Kidney tubule cell (primary cell): ENCODE measurements at regions not wholly inside any gene's neighbourhood (a gene's known extent, or its start where the extent isn't known, plus 50 kb on each side); places are given as distances from the start of the nearest gene placed in this dataset.

Experiments used
- DNase-seq: peaks from one replicate; pipeline ENCODE4 v3.0.0-alpha.2; 2018; ENCODE audit warnings: low spot score

- no peak for DNase-seq
Measured at GRCh38 chr1:163406772-163407171, 85.0 kb downstream of the NUF2 start.

DNA sequence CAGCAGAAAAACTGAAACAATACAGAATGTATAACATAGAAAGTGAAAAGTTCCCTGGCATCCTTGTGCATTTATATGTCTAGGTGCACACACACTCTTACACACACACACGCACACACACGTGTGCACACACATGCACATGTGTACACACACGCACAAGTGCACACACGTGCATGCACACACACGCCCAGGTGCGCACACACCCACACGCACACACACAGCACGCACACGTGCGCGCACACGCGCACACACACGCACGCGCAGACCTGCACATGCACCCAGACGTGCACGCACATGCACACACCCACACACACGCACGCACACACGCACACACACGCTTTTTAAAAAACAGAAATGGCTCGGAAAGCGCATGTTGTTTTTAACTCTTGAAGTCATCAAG, 86.5 kb downstream of the NUF2 start:
- DNase-seq, result no peak

- peak; percentile 52 for DNase-seq
Measured at GRCh38 chr1:163410073-163410999, 88.6 kb downstream of the NUF2 start.

- DNase-seq, result no peak
Measured at GRCh38 chr1:163412221-163412620, 90.5 kb downstream of the NUF2 start.

DNA sequence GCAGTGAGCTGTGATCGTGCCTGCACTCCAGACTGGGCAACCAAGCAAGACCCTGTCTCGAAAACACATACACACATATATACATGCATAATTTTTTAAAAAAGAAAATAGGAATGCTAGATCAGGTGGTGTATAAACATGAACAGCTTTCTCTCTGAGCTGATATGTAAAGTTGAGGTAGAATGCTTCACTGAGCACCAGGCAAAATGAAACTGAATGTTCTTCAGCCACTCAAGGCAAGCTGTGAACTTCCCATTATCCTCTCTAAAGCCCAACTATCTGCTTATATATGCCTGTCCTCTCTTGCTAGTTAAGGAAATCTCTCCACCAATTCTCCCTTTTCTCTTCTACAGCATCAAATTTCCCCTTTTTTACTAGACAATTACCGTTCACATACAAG, 93.0 kb downstream of the NUF2 start:
- no peak for DNase-seq

- DNase-seq, result no peak
Measured at GRCh38 chr1:163421701-163422100, 99.9 kb downstream of the NUF2 start.

DNA sequence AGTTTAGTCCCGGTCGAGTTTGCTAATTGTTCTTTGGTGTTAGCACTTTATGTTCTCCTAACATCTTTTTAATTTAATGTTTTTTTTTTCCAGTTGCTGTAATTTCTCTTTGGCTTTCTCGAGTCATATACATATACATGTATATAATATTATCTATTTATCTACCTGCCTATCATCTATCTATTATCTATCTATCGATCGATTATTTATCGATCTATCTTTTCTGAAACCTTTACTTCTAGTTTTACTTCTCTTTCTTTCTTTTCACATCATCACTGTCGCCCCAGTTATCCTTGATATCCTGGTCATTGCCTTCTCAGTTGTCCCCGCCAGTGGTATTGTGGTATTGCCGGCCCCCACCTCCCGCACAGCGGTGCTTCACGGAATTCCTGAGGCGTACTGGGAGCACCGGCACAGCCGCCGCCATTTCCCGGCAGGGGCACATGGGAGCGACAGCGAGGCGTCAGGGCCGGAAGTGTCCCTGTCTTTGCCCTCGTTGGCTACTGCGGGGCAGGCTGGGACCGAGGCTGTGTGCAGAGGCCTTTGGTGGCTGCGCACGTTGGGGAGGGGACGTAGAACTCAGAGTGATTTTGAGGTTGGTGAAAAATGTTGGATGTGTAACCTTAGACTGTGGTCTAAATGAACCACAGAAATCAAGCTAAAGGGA, 101.1 kb downstream of the NUF2 start:
- no peak for DNase-seq

DNA sequence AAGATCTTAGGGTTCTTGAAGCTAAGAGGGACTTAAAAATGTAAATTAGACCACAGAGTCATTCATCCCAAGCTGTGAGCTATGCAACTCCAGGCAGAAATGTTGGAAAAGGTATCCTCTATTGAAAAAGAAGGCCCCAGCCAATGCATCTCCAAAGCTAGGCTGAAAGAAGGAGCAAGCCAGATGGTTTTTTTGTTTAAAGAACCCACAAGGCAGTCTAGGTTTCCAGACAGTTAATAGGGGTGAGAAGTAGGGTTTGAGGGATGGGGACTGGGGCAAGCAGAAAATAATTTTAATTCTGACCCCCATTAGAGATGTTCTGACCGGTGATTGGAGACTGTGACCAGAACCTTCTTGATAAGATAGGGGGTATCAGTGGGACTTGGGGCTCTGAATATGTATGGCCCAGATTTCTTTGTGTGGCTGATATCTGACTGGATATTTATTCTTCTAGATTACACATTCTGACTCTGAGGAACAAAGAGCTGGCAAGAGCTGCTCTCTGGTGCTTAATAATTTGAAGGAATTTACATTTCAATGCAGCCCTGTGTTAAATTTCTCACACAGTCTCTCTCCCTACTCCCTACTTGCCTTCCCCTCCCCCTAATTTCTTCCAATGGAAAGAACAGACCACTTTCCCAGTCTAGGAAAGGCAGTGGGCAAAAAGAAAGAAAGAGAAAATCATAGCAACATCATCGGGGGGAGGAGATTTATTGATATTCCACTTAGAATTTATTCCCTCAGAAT, 104.9 kb downstream of the NUF2 start:
- DNase-seq, result no peak

- no peak for DNase-seq
Measured at GRCh38 chr1:163427279-163427678, 105.5 kb downstream of the NUF2 start.

DNA sequence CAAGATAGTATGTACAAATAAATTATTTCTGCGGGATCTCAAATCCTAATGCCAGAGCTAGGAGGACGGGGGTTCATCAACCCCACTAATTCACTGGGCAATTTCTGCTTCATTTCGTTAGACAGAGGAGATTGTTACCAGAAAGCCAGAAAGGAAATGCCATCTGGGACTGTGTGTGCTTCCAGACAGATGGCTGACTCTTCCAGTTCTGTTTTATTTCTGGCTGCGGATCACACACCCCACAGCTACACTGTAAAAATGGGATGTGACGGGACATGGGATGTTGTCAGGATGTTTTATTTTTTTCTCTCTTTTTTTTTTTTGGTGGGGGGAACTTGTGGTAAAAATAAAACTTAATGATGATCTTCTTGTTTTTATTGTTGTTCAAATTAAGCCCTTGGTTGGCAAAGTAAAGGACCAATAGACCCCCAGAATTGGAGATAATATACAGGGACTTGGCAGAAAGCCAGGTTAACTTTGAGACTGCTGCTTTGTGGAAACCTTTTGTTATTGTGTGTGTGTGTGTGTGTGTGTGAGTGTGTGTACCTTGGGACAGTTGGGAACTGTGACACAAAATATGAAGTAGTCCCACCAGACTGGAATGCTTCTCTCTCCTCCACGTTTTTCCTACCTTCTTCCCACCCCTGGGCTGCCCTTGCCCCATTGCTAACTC, 114.5 kb downstream of the NUF2 start:
- DNase-seq, result no peak

DNA sequence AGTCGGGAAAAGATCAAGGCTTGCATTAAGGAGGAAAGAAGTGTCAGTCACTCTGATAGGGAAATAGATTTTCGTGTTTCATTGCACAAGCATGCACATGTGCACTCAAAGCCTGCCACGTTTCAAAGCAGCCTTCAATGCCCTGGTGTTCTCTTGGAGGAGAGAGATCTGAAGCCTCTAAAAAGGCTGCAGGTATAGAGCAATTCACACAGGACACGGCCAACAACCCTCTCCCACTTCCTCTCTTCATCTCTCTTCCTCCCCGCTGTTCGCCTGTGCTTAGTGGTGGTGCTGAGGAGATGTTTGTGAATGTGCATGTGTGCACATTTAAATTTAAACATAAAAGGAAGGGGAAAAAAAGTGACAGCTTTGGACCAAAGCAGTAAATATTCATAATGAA, 117.7 kb downstream of the NUF2 start:
- no peak for DNase-seq

DNA sequence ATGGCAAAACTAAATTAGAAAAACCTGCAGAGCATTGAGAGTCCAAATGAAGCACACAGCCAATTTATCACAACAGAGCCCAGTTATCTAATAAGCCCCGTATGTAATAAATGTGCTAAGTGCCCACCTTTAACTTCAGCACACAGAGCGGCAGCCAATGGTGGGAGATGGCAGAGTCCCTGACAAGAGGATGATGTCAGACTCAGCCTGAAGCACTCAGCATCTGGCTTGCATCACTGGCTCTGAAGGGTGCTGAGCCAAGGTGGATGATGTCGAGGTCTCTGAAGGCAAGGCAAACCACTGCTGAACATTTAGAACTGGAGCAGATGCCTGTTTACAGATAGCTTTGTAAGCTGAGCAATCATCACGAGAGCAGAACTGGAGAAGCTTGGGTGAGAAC, 118.3 kb downstream of the NUF2 start:
- no peak for DNase-seq

DNA sequence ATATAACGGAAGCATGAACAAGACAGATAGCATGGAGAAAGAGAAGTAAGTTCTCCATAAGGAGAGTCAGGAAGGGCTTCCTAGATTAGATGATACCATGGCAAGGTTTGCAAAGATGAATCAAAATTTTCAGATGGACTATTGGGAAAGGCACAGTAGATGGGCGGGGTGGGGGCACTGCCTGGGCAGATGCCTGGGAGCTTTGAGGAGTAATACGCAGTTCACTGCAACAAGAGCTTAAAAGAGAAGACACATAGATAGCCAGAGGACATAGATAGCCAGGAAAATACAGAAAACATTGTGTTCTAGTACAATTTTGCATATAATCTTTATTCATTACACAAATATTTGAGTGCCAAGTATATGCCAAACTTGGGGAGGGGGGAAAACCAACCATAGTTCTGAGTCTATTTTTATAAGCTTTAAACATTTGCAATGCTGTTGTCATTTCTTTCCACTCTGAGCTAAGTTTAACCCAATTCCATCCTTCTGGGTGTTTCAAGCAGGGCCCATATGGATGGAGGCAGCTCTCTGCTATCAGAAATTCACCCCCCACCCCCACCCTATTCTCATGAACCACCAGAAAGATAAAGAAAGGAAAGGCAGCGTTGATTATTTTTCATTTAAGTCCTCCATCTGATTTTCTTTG, 120.6 kb downstream of the NUF2 start:
- DNase-seq, result no peak

- no peak for DNase-seq
Measured at GRCh38 chr1:163442895-163443294, 121.1 kb downstream of the NUF2 start.

DNA sequence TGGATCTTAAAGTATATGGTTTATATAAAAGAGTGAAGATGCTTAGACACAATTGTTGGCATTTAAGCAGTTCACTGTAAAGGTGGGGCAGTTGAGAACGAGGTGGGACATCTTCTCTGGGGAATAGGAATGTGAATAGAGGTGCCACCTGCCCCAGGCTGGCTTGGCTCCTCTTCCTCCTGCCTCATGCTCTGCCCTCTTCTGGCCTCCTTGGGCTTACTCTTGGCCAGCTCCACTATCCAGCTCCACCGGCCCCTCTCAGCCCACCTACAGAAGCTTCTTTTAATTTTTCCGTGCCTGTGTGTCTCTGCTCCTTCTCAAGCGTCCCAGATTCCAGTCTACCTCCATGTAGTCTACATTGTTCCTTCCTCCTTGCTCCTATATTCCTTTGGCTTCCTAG, 122.1 kb downstream of the NUF2 start:
- no peak for DNase-seq

DNA sequence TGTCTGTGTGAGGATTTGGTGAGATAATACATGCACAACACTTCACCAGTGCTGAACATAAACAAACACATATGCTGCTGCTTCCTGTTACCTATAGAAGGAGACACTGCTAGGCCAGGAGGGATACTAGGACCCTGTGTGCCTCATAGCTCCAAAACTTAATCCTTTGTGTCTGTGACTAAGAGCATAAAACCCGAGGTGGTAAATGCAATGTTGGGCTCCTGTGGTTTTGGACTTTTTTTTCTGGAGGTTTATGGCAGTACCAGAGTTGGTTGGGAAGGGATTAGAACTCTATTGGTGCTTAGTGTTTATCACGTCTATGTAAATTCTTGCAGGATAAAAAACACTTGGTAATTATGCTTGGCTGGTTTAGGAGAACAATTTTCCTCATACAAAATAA, 122.9 kb downstream of the NUF2 start:
- no peak for DNase-seq

GRCh38 chr1:163450986-163451385, 129.2 kb downstream of the NUF2 start:
- DNase-seq, result peak; percentile 67

GRCh38 chr1:163459539-163459938, 137.8 kb downstream of the NUF2 start:
- DNase-seq, result no peak

- DNase-seq, result no peak
Measured at GRCh38 chr1:163467289-163467688, 145.5 kb downstream of the NUF2 start.

- DNase-seq, result peak; percentile 28
Measured at GRCh38 chr1:163471779-163472650, 150.3 kb downstream of the NUF2 start.
